ENCODE measurements at regions not wholly inside any gene's neighbourhood (a gene's known extent, or its start where the extent isn't known, plus 50 kb on each side); places are given as distances from the start of the nearest gene placed in this dataset.

DNA sequence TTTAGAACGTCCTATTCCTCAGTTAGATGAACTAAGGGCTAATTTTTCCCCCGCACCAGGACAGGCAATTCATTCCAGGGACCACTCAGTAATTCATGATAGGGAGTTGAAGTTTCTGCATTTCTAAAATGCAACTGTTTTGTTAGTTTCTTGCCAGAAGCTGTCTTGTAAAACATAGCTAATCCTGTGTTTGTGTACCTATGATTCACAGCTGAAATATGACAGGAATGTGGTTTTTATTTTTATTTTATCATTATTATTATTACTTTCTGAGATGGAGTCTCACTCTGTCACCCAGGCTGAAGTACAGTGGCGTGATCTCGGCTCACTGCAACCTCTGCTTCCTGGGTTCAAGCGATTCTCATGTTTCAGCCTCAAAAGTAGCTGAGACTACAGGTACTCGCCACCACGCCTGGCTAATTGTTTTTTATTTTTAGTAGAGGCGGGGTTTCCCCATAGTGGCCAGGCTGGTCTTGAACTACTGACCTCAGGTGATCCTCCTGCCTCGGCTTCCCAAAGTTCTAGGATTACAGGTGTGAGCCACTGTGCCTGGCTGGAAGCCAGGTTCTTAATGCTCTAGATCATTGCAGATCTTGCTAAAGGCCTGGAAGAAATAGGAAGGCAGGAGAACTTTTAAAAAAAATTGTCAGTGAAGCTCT, 154.8 kb upstream of the FHL2 start:
- H3K79me2 ChIP-seq (replicated peaks; ENCODE audit: insufficient read depth, low read length), result no peaks in the 10 kb centered on the region
- H3K9me2 ChIP-seq (ENCODE audit: insufficient read depth, low read length), result no peaks in the 10 kb centered on the region
- H3K36me3 ChIP-seq (ENCODE audit: insufficient read depth, low read length), result no peaks in the 10 kb centered on the region
- no peak overlapping the region for H3K9ac ChIP-seq (ENCODE audit: low read length)
- H3K9me3 ChIP-seq (ENCODE audit: low read length), result no peaks in the 10 kb centered on the region
- no peak overlapping the region for H3K4me3 ChIP-seq (ENCODE audit: low read length)
- H3F3A ChIP-seq (ENCODE audit: insufficient read depth, low read length, poor library complexity, severe bottlenecking), result no peaks in the 10 kb centered on the region
- no peak overlapping the region for H2AFZ ChIP-seq (ENCODE audit: low read depth, low read length)
- no peak overlapping the region for H3K27ac ChIP-seq (ENCODE audit: low read length)
- no peak overlapping the region for H3K4me2 ChIP-seq (ENCODE audit: low read length)
- no peaks in the 10 kb centered on the region for H3K27me3 ChIP-seq (ENCODE audit: insufficient read depth, low read depth, low read length)
- no peaks in the 10 kb centered on the region for H4K20me1 ChIP-seq (ENCODE audit: insufficient read depth)
- TF ChIP-seq EZH2 (IDR thresholded peaks at IDR 0.05; ENCODE audit: borderline replicate concordance, insufficient read depth, low read length, poor library complexity, severe bottlenecking) (no peak), MXI1 (conservative IDR thresholded peaks at IDR 0.05; ENCODE audit: poor library complexity, severe bottlenecking) (no peak), POLR2AphosphoS5 (IDR thresholded peaks at IDR 0.05) (no peak), EP300 (conservative IDR thresholded peaks at IDR 0.05; ENCODE audit: poor library complexity, severe bottlenecking) (no peak), RAD21 (conservative IDR thresholded peaks at IDR 0.05) (no peak), SMC3 (conservative IDR thresholded peaks at IDR 0.05; ENCODE audit: poor library complexity) (no peak), TAF1 (IDR thresholded peaks at IDR 0.05; ENCODE audit: low read depth) (no peak)
- TF ChIP-seq, protein P1, sequence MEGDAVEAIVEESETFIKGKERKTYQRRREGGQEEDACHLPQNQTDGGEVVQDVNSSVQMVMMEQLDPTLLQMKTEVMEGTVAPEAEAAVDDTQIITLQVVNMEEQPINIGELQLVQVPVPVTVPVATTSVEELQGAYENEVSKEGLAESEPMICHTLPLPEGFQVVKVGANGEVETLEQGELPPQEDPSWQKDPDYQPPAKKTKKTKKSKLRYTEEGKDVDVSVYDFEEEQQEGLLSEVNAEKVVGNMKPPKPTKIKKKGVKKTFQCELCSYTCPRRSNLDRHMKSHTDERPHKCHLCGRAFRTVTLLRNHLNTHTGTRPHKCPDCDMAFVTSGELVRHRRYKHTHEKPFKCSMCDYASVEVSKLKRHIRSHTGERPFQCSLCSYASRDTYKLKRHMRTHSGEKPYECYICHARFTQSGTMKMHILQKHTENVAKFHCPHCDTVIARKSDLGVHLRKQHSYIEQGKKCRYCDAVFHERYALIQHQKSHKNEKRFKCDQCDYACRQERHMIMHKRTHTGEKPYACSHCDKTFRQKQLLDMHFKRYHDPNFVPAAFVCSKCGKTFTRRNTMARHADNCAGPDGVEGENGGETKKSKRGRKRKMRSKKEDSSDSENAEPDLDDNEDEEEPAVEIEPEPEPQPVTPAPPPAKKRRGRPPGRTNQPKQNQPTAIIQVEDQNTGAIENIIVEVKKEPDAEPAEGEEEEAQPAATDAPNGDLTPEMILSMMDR (IDR thresholded peaks at IDR 0.05; ENCODE audit: poor library complexity, severe bottlenecking), result no peak
- TF ChIP-seq, protein P2, sequence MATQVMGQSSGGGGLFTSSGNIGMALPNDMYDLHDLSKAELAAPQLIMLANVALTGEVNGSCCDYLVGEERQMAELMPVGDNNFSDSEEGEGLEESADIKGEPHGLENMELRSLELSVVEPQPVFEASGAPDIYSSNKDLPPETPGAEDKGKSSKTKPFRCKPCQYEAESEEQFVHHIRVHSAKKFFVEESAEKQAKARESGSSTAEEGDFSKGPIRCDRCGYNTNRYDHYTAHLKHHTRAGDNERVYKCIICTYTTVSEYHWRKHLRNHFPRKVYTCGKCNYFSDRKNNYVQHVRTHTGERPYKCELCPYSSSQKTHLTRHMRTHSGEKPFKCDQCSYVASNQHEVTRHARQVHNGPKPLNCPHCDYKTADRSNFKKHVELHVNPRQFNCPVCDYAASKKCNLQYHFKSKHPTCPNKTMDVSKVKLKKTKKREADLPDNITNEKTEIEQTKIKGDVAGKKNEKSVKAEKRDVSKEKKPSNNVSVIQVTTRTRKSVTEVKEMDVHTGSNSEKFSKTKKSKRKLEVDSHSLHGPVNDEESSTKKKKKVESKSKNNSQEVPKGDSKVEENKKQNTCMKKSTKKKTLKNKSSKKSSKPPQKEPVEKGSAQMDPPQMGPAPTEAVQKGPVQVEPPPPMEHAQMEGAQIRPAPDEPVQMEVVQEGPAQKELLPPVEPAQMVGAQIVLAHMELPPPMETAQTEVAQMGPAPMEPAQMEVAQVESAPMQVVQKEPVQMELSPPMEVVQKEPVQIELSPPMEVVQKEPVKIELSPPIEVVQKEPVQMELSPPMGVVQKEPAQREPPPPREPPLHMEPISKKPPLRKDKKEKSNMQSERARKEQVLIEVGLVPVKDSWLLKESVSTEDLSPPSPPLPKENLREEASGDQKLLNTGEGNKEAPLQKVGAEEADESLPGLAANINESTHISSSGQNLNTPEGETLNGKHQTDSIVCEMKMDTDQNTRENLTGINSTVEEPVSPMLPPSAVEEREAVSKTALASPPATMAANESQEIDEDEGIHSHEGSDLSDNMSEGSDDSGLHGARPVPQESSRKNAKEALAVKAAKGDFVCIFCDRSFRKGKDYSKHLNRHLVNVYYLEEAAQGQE (IDR thresholded peaks at IDR 0.05; ENCODE audit: borderline replicate concordance), result no peak

DNA sequence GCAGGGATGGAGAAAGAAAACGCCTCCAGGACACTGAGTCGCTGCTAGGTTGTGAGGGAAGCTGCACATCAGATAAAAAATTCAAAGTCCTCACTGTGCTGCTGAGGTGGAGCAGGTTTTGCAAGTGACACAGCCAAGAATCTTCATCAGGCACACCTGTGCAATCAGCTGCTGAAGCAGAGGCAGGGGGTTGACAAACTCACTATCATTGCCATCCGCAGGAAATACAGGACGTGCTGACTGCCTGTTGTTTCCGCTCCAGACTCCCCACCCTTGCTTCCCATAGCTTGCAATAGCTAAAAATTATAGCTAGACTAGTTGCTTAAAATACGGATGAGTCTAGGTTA, 147.8 kb upstream of the FHL2 start:
- Histone ChIP-seq H3K9me3 (ENCODE audit: low read length) (no peaks in the 10 kb centered on the region), H3K9ac (ENCODE audit: low read length) (no peak overlapping the region), H3K79me2 (replicated peaks; ENCODE audit: insufficient read depth, low read length) (no peaks in the 10 kb centered on the region), H2AFZ (ENCODE audit: low read depth, low read length) (no peak overlapping the region), H4K20me1 (ENCODE audit: insufficient read depth) (no peaks in the 10 kb centered on the region), H3K4me3 (ENCODE audit: low read length) (no peak overlapping the region), H3K27ac (ENCODE audit: low read length) (no peak overlapping the region), H3K36me3 (ENCODE audit: insufficient read depth, low read length) (no peaks in the 10 kb centered on the region), H3K9me2 (ENCODE audit: insufficient read depth, low read length) (no peaks in the 10 kb centered on the region), H3F3A (ENCODE audit: insufficient read depth, low read length, poor library complexity, severe bottlenecking) (no peaks in the 10 kb centered on the region), H3K27me3 (ENCODE audit: insufficient read depth, low read depth, low read length) (no peaks in the 10 kb centered on the region), H3K4me2 (ENCODE audit: low read length) (no peak overlapping the region)
- TF ChIP-seq MXI1 (conservative IDR thresholded peaks at IDR 0.05; ENCODE audit: poor library complexity, severe bottlenecking) (no peak), EZH2 (IDR thresholded peaks at IDR 0.05; ENCODE audit: borderline replicate concordance, insufficient read depth, low read length, poor library complexity, severe bottlenecking) (no peak), TAF1 (IDR thresholded peaks at IDR 0.05; ENCODE audit: low read depth) (no peak), SMC3 (conservative IDR thresholded peaks at IDR 0.05; ENCODE audit: poor library complexity) (no peak), EP300 (conservative IDR thresholded peaks at IDR 0.05; ENCODE audit: poor library complexity, severe bottlenecking) (no peak), RAD21 (conservative IDR thresholded peaks at IDR 0.05) (no peak), POLR2AphosphoS5 (IDR thresholded peaks at IDR 0.05) (no peak)
- TF ChIP-seq, protein P2 (IDR thresholded peaks at IDR 0.05; ENCODE audit: borderline replicate concordance), result no peak
- TF ChIP-seq, protein P1 (IDR thresholded peaks at IDR 0.05; ENCODE audit: poor library complexity, severe bottlenecking), result no peak
